Astrocyte (in vitro differentiated cells and primary cell): ENCODE measurements at regions not wholly inside any gene's neighbourhood (a gene's known extent, or its start where the extent isn't known, plus 50 kb on each side); places are given as distances from the start of the nearest gene placed in this dataset.
"Not testable (repeated sequence)": the region's sequence is repeated elsewhere in the genome, so short reads cannot be mapped to it uniquely, and the experiment has no call there.

Source experiments
- DNase-seq: peaks from one replicate; pipeline ENCODE4 v3.0.0-alpha.2; 2010; ENCODE audit warnings: low read depth
- FAIRE-seq: peaks from 2 replicates; lab custom pipeline; 2011; peaks lifted over from hg19 to GRCh38; lab: Jason Lieb, UNC
- H2AFZ ChIP-seq: 2 replicates; pipeline ENCODE4 v1.6.0; 2012; ENCODE audit warnings: low read depth, low read length, inconsistent platforms
- H3K27ac ChIP-seq: 2 replicates; pipeline ENCODE4 v1.5.1; 2011; ENCODE audit warnings: low read depth, low read length, inconsistent platforms
- H3K27me3 ChIP-seq: 2 replicates; pipeline ENCODE4 v1.6.0; 2011; ENCODE audit warnings: low read length, inconsistent platforms; ENCODE audit not compliant: insufficient read depth
- H3K36me3 ChIP-seq: 2 replicates; pipeline ENCODE4 v1.5.1; 2011; ENCODE audit warnings: low read length, inconsistent platforms; ENCODE audit not compliant: insufficient read depth
- H3K4me1 ChIP-seq: 2 replicates; pipeline ENCODE4 v1.5.1; 2011; ENCODE audit warnings: low read length, inconsistent platforms; ENCODE audit not compliant: insufficient read depth
- H3K4me2 ChIP-seq: 2 replicates; pipeline ENCODE4 v1.6.0; 2012; ENCODE audit warnings: low read length, inconsistent platforms
- H3K4me3 ChIP-seq: 2 replicates; pipeline ENCODE4 v1.5.1; 2011; ENCODE audit warnings: low read depth, mild to moderate bottlenecking, low read length, inconsistent platforms; ENCODE audit not compliant: insufficient read depth
- H3K79me2 ChIP-seq: 2 replicates; pipeline ENCODE4 v1.6.0; 2012; ENCODE audit warnings: mild to moderate bottlenecking, low read length, inconsistent platforms; ENCODE audit not compliant: insufficient read depth
- H3K9ac ChIP-seq: 2 replicates; pipeline ENCODE4 v1.6.0; 2012; ENCODE audit warnings: mild to moderate bottlenecking, low read length, inconsistent platforms
- H3K9me3 ChIP-seq: 2 replicates; pipeline ENCODE4 v1.5.1; 2012; ENCODE audit warnings: low read depth, mild to moderate bottlenecking, low read length, inconsistent platforms; ENCODE audit not compliant: insufficient read depth
- H4K20me1 ChIP-seq: 2 replicates; pipeline ENCODE4 v1.6.0; 2012; ENCODE audit warnings: low read length, inconsistent platforms; ENCODE audit not compliant: insufficient read depth
- H3K27ac Mint-ChIP-seq: one replicate; pipeline ENCODE4 v1.8.0; 2021; ENCODE audit warnings: mild to moderate bottlenecking, mixed read lengths; ENCODE audit not compliant: unreplicated experiment
- H3K27me3 Mint-ChIP-seq: one replicate; pipeline ENCODE4 v1.8.0; 2021; ENCODE audit warnings: low read depth, mixed read lengths; ENCODE audit not compliant: unreplicated experiment
- H3K36me3 Mint-ChIP-seq: one replicate; pipeline ENCODE4 v1.8.0; 2021; ENCODE audit warnings: low read depth, mixed read lengths; ENCODE audit not compliant: unreplicated experiment
- H3K4me1 Mint-ChIP-seq: one replicate; pipeline ENCODE4 v1.8.0; 2021; ENCODE audit warnings: low read depth, mixed read lengths; ENCODE audit not compliant: unreplicated experiment
- H3K4me3 Mint-ChIP-seq: one replicate; pipeline ENCODE4 v1.8.0; 2021; ENCODE audit warnings: mild to moderate bottlenecking, moderate library complexity, mixed read lengths; ENCODE audit not compliant: unreplicated experiment
- H3K9me3 Mint-ChIP-seq: one replicate; pipeline ENCODE4 v1.8.0; 2021; ENCODE audit warnings: mild to moderate bottlenecking, mixed read lengths; ENCODE audit not compliant: unreplicated experiment
- CTCF ChIP-seq: IDR thresholded peaks from 2 replicates; pipeline ENCODE4 v1.5.1; 2011; ENCODE audit warnings: low read depth, mild to moderate bottlenecking, inconsistent platforms, low read length, moderate library complexity; ENCODE audit not compliant: insufficient read depth
- EZH2 ChIP-seq: IDR thresholded peaks from 2 replicates; pipeline ENCODE4 v1.6.1; 2012; ENCODE audit warnings: mild to moderate bottlenecking, low read length, inconsistent platforms; ENCODE audit not compliant: insufficient read depth

DNA sequence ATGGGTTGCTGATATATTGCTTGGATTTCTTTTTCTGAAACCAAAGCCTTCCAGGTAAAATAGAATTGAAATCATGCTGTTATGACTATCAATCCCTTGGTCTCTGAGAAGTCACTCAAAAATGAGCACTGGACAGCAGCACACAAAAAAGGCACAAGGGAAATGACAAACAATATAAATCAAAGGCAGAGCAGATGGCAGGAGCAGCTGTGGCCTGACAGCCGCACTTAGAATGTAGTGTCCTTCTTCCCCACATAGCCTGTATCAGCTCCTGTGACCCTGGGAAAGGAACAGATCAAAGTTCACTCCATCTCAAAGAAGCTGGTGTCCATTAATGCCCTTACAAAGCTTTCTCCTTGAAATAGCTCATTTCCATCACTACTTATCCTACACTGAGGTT is 326.7 kb downstream of the SUCLG1 start:
- Mint-ChIP-seq H3K36me3 (no peaks in the 10 kb centered on the region), H3K27ac (no peak overlapping the region), H3K27me3 (no peaks in the 10 kb centered on the region), H3K4me3 (no peak overlapping the region), H3K4me1 (no peaks in the 10 kb centered on the region), H3K9me3 (peaks cover 1% of the 10 kb centered on the region)
- no peak overlapping the region for H3K9ac ChIP-seq
- DNase-seq = no peak
- H2AFZ ChIP-seq = no peak overlapping the region
- H3K9me3 ChIP-seq = no peaks in the 10 kb centered on the region
- H4K20me1 ChIP-seq = no peaks in the 10 kb centered on the region
- TF ChIP-seq CTCF (no peak), EZH2 (no peak)
- no peaks in the 10 kb centered on the region for H3K79me2 ChIP-seq
- FAIRE-seq = no peak
- H3K36me3 ChIP-seq = no peaks in the 10 kb centered on the region
- H3K4me3 ChIP-seq = no peak overlapping the region
- no peak overlapping the region for H3K27ac ChIP-seq
- no peak overlapping the region for H3K4me2 ChIP-seq
- no peaks in the 10 kb centered on the region for H3K4me1 ChIP-seq
- no peaks in the 10 kb centered on the region for H3K27me3 ChIP-seq

GRCh38 chr2:84131278-84131830 is 327.7 kb downstream of the SUCLG1 start:
- peaks cover 1% of the 10 kb centered on the region for H3K9me3 Mint-ChIP-seq
- DNase-seq (no peak), FAIRE-seq (no peak)
- Histone ChIP-seq H3K79me2 (no peaks in the 10 kb centered on the region), H3K4me1 (no peaks in the 10 kb centered on the region), H3K4me2 (no peak overlapping the region), H3K9ac (no peak overlapping the region), H3K4me3 (no peak overlapping the region), H3K36me3 (no peaks in the 10 kb centered on the region), H3K9me3 (no peaks in the 10 kb centered on the region), H4K20me1 (no peaks in the 10 kb centered on the region), H3K27me3 (no peaks in the 10 kb centered on the region), H2AFZ (no peak overlapping the region), H3K27ac (no peak overlapping the region)
- no peak for TF ChIP-seq EZH2
- TF ChIP-seq CTCF = no peak
- no peaks in the 10 kb centered on the region for H3K36me3 Mint-ChIP-seq
- H3K27ac Mint-ChIP-seq = no peak overlapping the region
- H3K27me3 Mint-ChIP-seq = no peaks in the 10 kb centered on the region
- H3K4me3 Mint-ChIP-seq = no peak overlapping the region
- no peaks in the 10 kb centered on the region for H3K4me1 Mint-ChIP-seq

GRCh38 chr2:84129018-84129417 is 330.1 kb downstream of the SUCLG1 start:
- DNase-seq (no peak), FAIRE-seq (no peak)
- H4K20me1 ChIP-seq = no peaks in the 10 kb centered on the region
- Mint-ChIP-seq H3K4me3 (no peak overlapping the region), H3K27me3 (no peaks in the 10 kb centered on the region), H3K4me1 (no peaks in the 10 kb centered on the region), H3K27ac (no peak overlapping the region), H3K36me3 (no peaks in the 10 kb centered on the region), H3K9me3 (peaks cover 1% of the 10 kb centered on the region)
- H2AFZ ChIP-seq = no peak overlapping the region
- peaks cover 2% of the 10 kb centered on the region for H3K9me3 ChIP-seq
- no peak for TF ChIP-seq CTCF
- TF ChIP-seq EZH2 = no peak
- H3K9ac ChIP-seq = no peak overlapping the region
- H3K4me1 ChIP-seq = no peaks in the 10 kb centered on the region
- no peak overlapping the region for H3K4me3 ChIP-seq
- no peak overlapping the region for H3K4me2 ChIP-seq
- no peaks in the 10 kb centered on the region for H3K36me3 ChIP-seq
- H3K79me2 ChIP-seq = no peaks in the 10 kb centered on the region
- H3K27ac ChIP-seq = no peak overlapping the region
- H3K27me3 ChIP-seq = no peaks in the 10 kb centered on the region

DNA sequence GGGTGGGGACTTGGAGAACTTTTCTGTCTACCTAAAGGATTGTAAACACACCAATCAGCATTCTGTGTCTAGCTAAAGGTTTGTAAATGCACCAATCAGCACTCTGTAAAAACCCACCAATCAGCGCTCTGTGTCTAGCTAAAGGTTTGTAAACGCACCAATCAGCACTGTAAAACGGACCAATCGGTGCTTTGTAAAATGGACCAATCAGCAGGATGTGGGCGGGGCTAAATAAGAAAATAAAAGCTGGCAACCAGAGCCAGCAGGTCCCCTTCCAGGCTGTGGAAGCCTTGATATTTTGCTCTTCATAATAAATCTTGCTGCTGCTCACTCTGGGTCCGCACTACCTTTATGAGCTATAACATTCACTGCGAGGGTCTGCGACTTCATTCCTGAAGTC is 331.3 kb downstream of the SUCLG1 start:
- not testable (repeated sequence) for H3K79me2 ChIP-seq, H3K27ac ChIP-seq, DNase-seq, H3K27ac Mint-ChIP-seq, H3K4me3 ChIP-seq, H4K20me1 ChIP-seq, H3K4me1 Mint-ChIP-seq, H3K36me3 ChIP-seq, H3K9me3 ChIP-seq, H3K4me1 ChIP-seq, H3K9ac ChIP-seq, H3K27me3 ChIP-seq, H2AFZ ChIP-seq, H3K36me3 Mint-ChIP-seq, H3K4me3 Mint-ChIP-seq, FAIRE-seq, H3K9me3 Mint-ChIP-seq, H3K27me3 Mint-ChIP-seq, H3K4me2 ChIP-seq
